ENCODE measurements at regions not wholly inside any gene's neighbourhood (a gene's known extent, or its start where the extent isn't known, plus 50 kb on each side); places are given as distances from the start of the nearest gene placed in this dataset.

- TF ChIP-seq CTCF (IDR thresholded peaks at IDR 0.05) = no peak
- no peak for TF ChIP-seq EZH2 (IDR thresholded peaks at IDR 0.05)
These were observed 173.0 kb downstream of the OLFM1 start for GRCh38 chr9:135260221-135261180.
